HG02610 (cell line): ENCODE measurements at regions not wholly inside any gene's neighbourhood (a gene's known extent, or its start where the extent isn't known, plus 50 kb on each side); places are given as distances from the start of the nearest gene placed in this dataset.

Source experiments
- ATAC-seq: cut with Tn5 transposase; IDR thresholded peaks from one replicate; pipeline ENCODE4 v1.9.1; 2021; ENCODE audit warnings: mild to moderate bottlenecking, moderate library complexity; ENCODE audit not compliant: unreplicated experiment

DNA sequence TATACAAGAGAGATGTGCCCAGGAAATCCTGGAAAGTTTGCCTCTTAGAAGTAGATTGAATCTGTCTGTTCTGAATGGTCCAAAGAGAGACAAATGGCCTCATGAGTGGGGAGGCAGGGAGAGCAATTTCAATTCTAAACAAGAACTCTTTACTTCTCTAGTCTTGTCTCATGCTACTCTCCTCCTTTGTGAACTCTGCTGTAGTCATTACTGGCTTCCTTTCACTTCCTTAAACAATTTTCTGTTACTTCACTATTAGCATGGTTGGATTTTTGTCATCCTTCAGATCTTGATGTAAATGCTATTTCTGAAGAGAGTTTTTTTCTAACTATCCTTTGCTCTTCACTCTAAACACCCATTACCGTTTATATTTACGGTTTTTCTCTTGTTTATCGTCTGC is 54.0 kb upstream of the GRIN3A start:
- ATAC-seq: no peak

DNA sequence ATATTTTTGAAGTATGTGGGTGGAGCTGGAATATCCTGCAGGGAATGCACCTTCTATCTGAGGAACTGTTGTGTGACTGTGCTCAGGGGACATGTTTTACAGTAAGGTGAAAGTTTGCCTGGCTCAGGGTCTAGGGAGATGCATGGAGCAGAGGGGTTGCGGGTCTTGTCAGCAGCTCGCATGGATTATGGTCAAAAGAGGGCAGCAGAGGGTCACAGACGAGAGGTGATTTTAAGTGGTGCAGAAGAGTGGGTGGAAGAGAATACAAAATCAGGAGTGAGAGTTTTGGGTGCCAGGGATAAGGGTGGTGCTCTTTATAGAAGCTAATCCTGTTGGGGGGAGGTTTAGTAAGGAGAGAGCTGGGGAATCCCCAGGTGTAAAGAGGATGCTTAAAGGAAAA is 53.5 kb upstream of the GRIN3A start:
- ATAC-seq: no peak

DNA sequence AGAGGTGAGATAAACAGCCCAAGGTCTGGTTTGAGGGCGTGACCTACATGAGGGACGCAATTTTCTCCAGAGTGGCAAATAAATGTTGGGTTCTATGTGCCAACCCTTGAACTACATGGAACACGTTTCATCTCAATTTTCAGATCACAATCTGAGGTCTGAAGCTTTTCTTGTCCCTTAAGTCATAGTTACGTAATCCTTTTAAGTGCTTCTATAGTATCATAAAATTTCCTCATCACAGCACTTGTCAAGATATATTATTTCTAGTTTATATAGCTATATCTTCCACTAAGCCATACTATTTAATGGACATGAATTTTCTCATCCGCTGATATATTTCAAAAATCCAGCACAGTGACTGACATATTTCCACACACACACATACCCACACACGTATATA is 53.1 kb upstream of the GRIN3A start:
- no peak for ATAC-seq
